Keratinocyte (primary cell): ENCODE measurements at regions not wholly inside any gene's neighbourhood (a gene's known extent, or its start where the extent isn't known, plus 50 kb on each side); places are given as distances from the start of the nearest gene placed in this dataset.

Experiments used
- CTCF ChIP-seq, 3 experiments: IDR thresholded peaks in 1 of 3; conservative IDR thresholded peaks in 1 of 3; optimal IDR thresholded peaks in 1 of 3; 2 replicates in 2 of 3; 3 replicates in 1 of 3; pipeline versions ENCODE3 to v1.5.1; 2011; ENCODE audit warnings: low read length in 3 of 3, mild to moderate bottlenecking in 3 of 3, moderate library complexity in 2 of 3, control low read depth in 1 of 3, inconsistent platforms in 1 of 3; ENCODE audit not compliant: insufficient read depth in 2 of 3; ENCODE audit errors: extremely low read depth in 1 of 3
- EZH2 ChIP-seq: IDR thresholded peaks from one replicate; pipeline ENCODE4 v1.6.1; 2012; ENCODE audit warnings: inconsistent platforms, mild to moderate bottlenecking, low read length, moderate library complexity

GRCh38 chr11:19571906-19572305 is 140.7 kb upstream of the NAV2 start:
- TF ChIP-seq CTCF (optimal IDR thresholded peaks at IDR 0.05 in 1 of 3, IDR thresholded peaks at IDR 0.05 in 1 of 3, conservative IDR thresholded peaks at IDR 0.05 in 1 of 3; ENCODE audit: extremely low read depth in 1 of 3, insufficient read depth in 2 of 3, low read length in 3 of 3) (no peak), EZH2 (no peak)
